ENCODE measurements at regions not wholly inside any gene's neighbourhood (a gene's known extent, or its start where the extent isn't known, plus 50 kb on each side); places are given as distances from the start of the nearest gene placed in this dataset.
"Not testable (repeated sequence)": the region's sequence is repeated elsewhere in the genome, so short reads cannot be mapped to it uniquely, and the experiment has no call there.

DNA sequence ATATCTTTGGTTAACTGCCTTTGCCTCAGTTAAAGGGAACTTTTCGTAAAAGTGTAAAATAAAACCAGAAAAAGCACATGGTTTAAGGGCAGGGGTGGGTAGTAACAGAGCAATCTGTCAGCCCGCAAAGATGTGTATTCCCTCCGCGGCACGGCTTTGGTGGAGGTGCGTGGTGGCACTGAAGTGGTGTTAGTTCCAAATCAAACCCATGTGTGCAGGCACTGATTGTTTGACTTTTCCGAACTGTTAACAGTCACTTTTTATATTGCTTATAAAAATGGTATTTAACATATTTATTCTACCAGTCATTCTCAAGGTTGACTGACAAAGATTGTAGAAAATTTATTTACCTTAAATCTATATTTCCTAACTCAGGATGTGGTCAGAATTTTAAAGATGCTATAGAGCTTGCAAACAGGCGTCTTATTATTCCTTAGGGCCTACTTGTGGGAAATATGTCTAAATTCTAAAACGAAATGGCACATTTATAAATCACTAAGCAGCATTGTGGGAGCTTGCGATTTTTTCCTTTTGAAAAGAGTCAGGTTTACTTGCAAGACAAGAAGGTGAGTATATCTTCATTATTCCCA, 272.7 kb upstream of the PCDH18 start:
- no peak overlapping the region for H3K27ac ChIP-seq
- no peak for TF ChIP-seq CTCF (conservative IDR thresholded peaks at IDR 0.05)

DNA sequence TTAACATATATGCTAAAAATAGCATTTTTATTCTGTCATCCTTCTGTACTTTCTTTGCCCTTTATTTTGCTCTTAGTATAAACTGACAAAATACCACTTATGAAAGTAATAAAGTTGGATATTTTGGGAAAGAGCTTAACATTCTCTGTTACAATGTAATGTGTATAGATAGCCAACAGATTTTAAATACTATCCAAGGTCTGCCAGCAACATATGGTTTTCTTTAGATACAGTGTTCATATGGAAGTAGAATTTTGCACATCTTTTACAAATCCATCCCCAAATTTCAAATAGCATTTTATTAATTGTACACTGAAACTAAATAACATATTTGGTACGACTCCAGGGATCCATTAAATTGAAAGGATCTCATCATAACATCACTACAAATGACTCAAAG, 268.6 kb upstream of the PCDH18 start:
- H3K27ac ChIP-seq = no peak overlapping the region
- no peak for TF ChIP-seq CTCF (conservative IDR thresholded peaks at IDR 0.05)

GRCh38 chr4:137794764-137795254, 262.5 kb upstream of the PCDH18 start:
- H3K27ac ChIP-seq = no peak overlapping the region
- no peak for TF ChIP-seq CTCF (conservative IDR thresholded peaks at IDR 0.05)

GRCh38 chr4:137789263-137789662, 257.0 kb upstream of the PCDH18 start:
- not testable (repeated sequence) for H3K27ac ChIP-seq

GRCh38 chr4:137783923-137784322, 251.6 kb upstream of the PCDH18 start:
- not testable (repeated sequence) for H3K27ac ChIP-seq

DNA sequence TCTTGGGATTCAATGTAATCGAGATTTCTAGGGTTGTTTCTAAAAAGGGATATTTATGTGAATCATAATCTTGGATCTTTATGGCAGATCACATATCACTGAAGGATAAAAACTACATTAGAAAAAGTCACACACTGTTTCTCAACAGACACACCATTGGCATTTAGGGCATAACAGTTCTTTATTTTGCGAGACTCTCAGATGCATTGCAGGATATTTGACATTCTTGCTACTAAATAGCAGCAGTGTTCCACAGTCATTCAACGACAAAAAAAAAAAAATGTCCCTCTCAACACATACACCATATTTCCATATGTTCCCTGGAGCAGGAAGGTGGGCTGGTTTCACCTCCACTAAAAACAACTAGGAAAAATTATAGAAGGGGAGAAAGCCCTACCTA, 243.4 kb upstream of the PCDH18 start:
- H3K27ac ChIP-seq = no peak overlapping the region
- TF ChIP-seq CTCF (conservative IDR thresholded peaks at IDR 0.05) = no peak

GRCh38 chr4:137774501-137774900, 242.2 kb upstream of the PCDH18 start:
- H3K27ac ChIP-seq = no peak overlapping the region

GRCh38 chr4:137768881-137769280, 236.6 kb upstream of the PCDH18 start:
- no peak for TF ChIP-seq CTCF (conservative IDR thresholded peaks at IDR 0.05)
- no peak overlapping the region for H3K27ac ChIP-seq

More at GRCh38 chr4:137774501-137774900, 242.2 kb upstream of the PCDH18 start:
- no peak for TF ChIP-seq CTCF (conservative IDR thresholded peaks at IDR 0.05)

DNA sequence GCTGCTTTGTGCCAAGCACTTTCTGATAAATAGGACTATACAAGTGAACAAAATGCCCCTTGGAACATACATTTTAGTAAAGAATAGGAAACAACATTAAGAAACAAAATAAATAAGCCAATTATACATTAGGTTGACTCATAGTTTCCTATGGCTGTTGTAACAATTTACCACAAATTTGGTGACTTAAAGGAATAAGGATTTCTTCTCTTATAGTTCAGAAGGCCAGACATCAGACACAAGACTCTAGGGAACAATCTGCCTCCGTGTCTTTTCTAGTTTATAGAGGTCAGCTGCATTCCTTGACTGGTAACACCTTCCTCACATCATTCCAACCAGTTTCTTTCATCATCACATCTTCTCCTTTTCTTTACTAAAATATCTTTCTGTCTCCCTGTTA, 235.9 kb upstream of the PCDH18 start:
- TF ChIP-seq CTCF (conservative IDR thresholded peaks at IDR 0.05) = no peak
- no peak overlapping the region for H3K27ac ChIP-seq
